ENCODE measurements at regions not wholly inside any gene's neighbourhood (a gene's known extent, or its start where the extent isn't known, plus 50 kb on each side); places are given as distances from the start of the nearest gene placed in this dataset.

DNA sequence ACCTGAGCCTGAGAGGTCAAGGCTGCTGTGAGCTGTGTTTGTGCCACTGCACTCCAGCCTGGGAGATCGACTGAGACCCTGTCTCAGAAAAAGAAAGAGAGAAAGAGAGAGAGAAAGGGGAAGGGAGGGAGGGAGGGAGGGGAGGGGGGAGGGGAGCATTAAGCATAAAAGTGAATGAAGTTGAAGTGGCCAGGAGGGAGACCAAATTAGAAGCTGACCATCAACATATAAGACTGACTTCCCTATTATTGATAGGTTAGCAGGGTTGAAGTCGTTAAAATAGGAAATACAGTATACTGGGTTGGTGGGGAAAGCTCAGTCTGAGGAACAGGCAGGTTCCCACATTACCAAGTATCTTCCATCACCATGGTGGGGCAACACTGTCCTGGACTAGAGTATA lies 117.1 kb upstream of the MKLN1 start:
- Mint-ChIP-seq H3K4me1 (no peaks in the 10 kb centered on the region), H3K27me3 (no peaks in the 10 kb centered on the region), H3K27ac (no peak overlapping the region), H3K4me3 (no peak overlapping the region), H3K9me3 (peaks cover 6% of the 10 kb centered on the region), H3K36me3 (ENCODE audit: low read depth) (no peaks in the 10 kb centered on the region)
- no peak for DNase-seq
- ChIA-PET POLR2A (no interaction called here), CTCF (interaction anchor here (1.9 kb wide), 1 partner anchor 13 kb away, joined by 6 read pairs; no protein-coding TSS in a partner anchor)

DNA sequence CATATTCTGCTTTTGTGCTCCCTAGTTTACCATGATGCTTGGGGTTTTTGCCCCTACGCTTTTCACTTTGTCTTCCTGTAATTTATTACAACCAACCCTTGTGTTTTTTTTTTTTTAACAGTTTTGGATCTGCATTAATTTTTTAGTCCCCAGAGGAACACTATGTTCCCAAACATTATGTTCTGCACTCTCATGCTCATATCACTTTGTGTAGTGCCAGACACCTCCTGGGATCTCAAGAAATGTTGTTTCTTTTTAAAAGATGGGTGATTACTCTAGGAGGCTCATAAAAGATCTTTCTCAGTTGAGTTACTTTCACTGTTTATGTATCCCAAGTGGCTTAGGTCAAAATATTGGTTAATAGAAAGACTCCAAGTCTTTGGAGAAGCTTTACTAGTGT lies 116.2 kb upstream of the MKLN1 start:
- DNase-seq = no peak
- ChIA-PET CTCF (interaction anchor here (1.0 to 1.9 kb wide), 2 partner anchors 12 to 105 kb away, joined by 3 to 6 read pairs; no protein-coding TSS in a partner anchor), POLR2A (no interaction called here)
- Mint-ChIP-seq H3K36me3 (ENCODE audit: low read depth) (no peaks in the 10 kb centered on the region), H3K9me3 (peaks cover 6% of the 10 kb centered on the region), H3K4me3 (no peak overlapping the region), H3K27me3 (no peaks in the 10 kb centered on the region), H3K4me1 (no peaks in the 10 kb centered on the region), H3K27ac (no peak overlapping the region)

DNA sequence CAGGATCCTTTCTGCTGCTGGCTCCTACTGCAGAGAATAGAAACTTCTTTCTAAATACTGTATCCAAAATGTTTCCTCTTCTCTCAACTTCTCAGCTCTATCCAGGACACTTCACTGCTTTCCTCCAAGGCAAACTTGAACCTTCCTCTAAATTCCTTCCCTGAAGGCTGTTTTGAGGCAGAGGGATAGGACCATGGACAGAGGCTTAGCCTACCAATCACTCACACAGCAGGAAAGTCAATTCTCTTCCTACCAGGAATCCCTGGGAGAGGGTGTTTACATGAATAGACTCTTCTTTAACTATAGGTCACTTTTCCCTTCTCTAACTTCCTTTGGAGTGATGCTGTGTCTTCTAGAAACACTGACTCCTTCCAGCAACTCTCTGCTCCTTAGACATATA lies 115.6 kb upstream of the MKLN1 start:
- Mint-ChIP-seq H3K4me1 (no peaks in the 10 kb centered on the region), H3K27ac (no peak overlapping the region), H3K36me3 (ENCODE audit: low read depth) (no peaks in the 10 kb centered on the region), H3K9me3 (peaks cover 6% of the 10 kb centered on the region), H3K4me3 (no peak overlapping the region), H3K27me3 (no peaks in the 10 kb centered on the region)
- ChIA-PET CTCF (interaction anchor here (1.0 to 1.9 kb wide), 2 partner anchors 12 to 106 kb away, joined by 3 to 6 read pairs; no protein-coding TSS in a partner anchor), POLR2A (no interaction called here)
- DNase-seq = no peak

- POLR2A ChIA-PET = no interaction called here
- H3K4me3 Mint-ChIP-seq = no peak overlapping the region
- H3K27me3 Mint-ChIP-seq = no peaks in the 10 kb centered on the region
- H3K9me3 Mint-ChIP-seq = peaks cover 7% of the 10 kb centered on the region
- H3K4me1 Mint-ChIP-seq = peaks cover 15% of the 10 kb centered on the region
- H3K27ac Mint-ChIP-seq = no peak overlapping the region
- H3K36me3 Mint-ChIP-seq (ENCODE audit: low read depth) = peaks cover 4% of the 10 kb centered on the region
- DNase-seq = no peak
- CTCF ChIA-PET = no interaction called here
These were observed 108.9 kb upstream of the MKLN1 start for GRCh38 chr7:131218727-131219128.

DNA sequence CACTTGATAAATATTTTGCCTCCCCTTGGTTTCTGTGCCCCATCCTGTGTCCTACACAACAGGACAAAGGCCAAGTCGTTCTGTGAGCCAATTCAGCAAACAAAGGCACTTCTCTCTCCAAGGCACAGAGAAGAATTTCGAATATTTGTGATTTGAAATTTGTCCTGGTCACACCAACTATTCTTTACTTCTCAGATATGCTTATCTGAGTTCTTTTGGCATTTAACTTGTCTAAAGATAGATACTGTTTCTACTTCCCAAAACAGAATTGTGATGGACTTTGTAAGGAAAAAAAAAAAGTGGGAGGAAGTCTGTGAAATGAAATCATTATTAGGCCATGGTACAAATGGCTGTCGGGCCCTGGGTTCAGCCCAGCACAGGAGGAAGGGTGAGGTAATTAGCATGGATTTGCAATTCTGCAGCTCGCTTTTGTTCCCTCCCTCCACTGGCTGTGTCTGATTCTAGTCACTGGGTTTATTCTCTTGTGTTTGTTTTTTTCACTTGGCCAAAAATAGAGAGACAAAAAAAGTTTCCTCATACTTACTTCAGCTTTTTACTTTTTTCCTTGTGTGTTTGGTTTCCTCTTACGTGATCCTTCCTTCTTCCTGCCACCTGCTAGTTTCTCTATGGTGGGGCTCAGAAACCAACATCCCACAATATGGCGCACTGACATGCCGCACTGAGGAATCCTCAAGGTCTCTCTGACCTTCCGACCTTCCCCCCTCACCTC lies 108.2 kb upstream of the MKLN1 start:
- H3K4me3 Mint-ChIP-seq = no peak overlapping the region
- ChIA-PET POLR2A (no interaction called here), CTCF (no interaction called here)
- peaks cover 4% of the 10 kb centered on the region for H3K36me3 Mint-ChIP-seq (ENCODE audit: low read depth)
- peaks cover 15% of the 10 kb centered on the region for H3K4me1 Mint-ChIP-seq
- no peak overlapping the region for H3K27ac Mint-ChIP-seq
- peaks cover 7% of the 10 kb centered on the region for H3K9me3 Mint-ChIP-seq
- no peak for DNase-seq
- no peaks in the 10 kb centered on the region for H3K27me3 Mint-ChIP-seq

GRCh38 chr7:131221061-131221460 lies 106.6 kb upstream of the MKLN1 start:
- no peaks in the 10 kb centered on the region for H3K27me3 Mint-ChIP-seq
- peaks cover 17% of the 10 kb centered on the region for H3K4me1 Mint-ChIP-seq
- H3K9me3 Mint-ChIP-seq = peaks cover 7% of the 10 kb centered on the region
- H3K36me3 Mint-ChIP-seq (ENCODE audit: low read depth) = peaks cover 4% of the 10 kb centered on the region
- CTCF ChIA-PET = interaction anchor here (2.0 kb wide), 1 partner anchor 17 kb away, joined by 5 read pairs; no protein-coding TSS in a partner anchor
- no peak overlapping the region for H3K27ac Mint-ChIP-seq
- POLR2A ChIA-PET = no interaction called here
- H3K4me3 Mint-ChIP-seq = no peak overlapping the region
- DNase-seq = no peak

DNA sequence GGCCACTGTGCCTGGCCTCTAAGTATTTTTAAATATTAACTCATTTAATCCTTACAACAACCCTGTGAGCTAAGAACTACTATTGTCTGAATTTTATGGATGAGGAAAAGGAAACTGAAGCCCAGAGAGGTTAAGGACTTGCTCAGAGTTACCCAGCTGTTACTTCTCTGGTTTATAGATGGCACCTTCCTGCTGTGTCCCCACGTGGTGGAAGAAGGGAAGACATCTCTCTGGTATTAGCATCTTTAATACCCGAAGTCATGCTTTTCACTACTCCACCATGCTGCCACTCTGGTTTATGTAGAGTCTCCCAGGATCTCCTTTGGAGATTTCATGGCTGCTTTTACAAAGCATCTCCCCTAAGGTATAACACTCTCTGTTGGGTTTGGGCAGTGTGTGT lies 105.5 kb upstream of the MKLN1 start:
- no peak for DNase-seq
- Mint-ChIP-seq H3K36me3 (ENCODE audit: low read depth) (peaks cover 4% of the 10 kb centered on the region), H3K27ac (no peak overlapping the region), H3K9me3 (peaks cover 7% of the 10 kb centered on the region), H3K4me1 (peaks cover 20% of the 10 kb centered on the region), H3K27me3 (no peaks in the 10 kb centered on the region), H3K4me3 (no peak overlapping the region)
- ChIA-PET POLR2A (no interaction called here), CTCF (interaction anchor here (0.6 kb wide), 1 partner anchor 14 kb away, joined by 3 read pairs; no protein-coding TSS in a partner anchor)

DNA sequence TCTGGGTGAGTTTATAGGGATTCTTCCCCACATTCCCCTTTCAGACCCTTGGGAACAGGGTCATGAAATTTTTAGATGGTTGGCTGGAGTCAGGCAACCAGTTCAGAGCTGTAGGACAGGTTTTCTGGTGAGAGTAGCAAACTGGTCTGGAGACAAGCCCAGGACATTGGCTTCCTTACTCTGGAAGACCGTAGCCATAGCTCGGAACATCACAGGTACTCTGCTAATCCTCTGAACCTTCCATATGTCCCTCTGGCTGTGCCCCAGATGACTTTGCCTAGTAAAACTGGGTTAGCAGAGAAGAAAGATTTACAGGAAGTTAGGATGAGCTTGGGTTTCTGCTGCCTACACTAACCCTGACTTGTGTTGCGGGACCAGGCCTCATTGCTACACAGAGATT lies 104.5 kb upstream of the MKLN1 start:
- Mint-ChIP-seq H3K9me3 (peaks cover 7% of the 10 kb centered on the region), H3K4me3 (no peak overlapping the region), H3K4me1 (peaks cover 20% of the 10 kb centered on the region), H3K36me3 (ENCODE audit: low read depth) (peaks cover 4% of the 10 kb centered on the region), H3K27me3 (no peaks in the 10 kb centered on the region), H3K27ac (no peak overlapping the region)
- ChIA-PET CTCF (interaction anchor here (1.2 to 1.7 kb wide), 6 partner anchors 9 to 28 kb away, joined by 3 to 8 read pairs (median 5); no protein-coding TSS in a partner anchor), POLR2A (no interaction called here)
- DNase-seq = no peak

DNA sequence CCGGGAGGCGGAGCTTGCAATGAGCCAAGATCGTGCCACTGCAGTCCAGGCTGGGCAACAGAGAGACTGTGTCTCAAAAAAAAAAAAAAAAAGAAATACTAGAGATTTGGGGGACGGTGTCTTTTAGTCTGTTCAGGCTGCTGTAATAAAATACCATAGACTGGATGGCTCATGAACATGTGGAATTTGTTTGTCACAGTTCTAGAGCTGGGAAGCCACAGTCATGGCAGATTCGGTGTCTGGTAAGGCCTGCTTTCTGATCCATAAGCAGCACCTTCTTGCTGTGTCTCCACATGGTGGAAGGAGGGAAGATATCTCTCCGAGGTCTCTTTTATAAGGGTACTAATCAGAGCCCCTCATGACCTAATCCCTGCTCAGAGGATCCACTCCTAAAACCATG lies 102.7 kb upstream of the MKLN1 start:
- no peak overlapping the region for H3K27ac Mint-ChIP-seq
- CTCF ChIA-PET = no interaction called here

DNA sequence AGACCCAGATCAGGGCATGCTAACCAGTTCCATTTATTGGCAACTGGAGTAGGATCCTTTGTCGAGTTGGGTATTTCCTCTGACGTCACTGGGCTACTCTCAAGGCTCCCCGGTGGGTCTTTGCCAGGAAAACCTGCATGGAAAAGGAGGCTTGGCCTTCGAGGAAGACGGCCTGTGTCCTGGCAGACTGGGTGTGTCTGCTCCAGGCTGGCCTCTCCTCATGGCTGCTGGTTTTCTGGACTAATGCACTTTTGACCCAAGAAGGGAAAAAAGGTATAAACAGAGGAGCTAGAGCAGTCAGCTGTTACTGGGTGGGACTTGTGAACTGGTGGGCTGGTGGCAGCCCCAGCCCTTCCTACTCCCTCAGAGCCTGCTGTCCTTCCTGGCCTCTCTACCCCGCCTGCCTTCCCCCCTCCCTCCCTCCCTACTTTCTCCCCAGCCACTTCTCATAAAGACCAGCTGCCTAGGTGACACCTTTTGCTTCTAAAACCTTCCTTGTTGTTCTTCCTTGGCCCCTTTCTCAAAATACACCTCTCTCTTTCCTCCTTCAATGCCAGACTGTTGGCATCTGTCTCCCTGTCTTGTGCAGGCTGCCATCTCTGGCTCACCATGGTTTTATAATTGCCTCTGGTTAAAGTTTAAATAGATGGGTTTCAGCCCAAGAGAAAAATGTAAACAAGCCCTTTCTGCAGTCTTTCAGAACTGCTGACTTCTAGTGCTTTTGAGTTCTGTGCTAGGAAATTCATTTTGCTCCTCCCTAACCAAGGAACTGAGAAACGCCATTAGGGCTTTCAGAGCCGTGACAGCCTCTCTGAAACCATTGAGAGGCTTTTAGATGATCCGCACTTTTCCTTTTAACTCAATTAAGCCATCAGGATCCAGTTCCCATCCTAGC lies 101.8 kb upstream of the MKLN1 start:
- CTCF ChIA-PET = interaction anchor here (0.6 kb wide), 1 partner anchor 88 kb away, joined by 3 read pairs; no protein-coding TSS in a partner anchor
- Mint-ChIP-seq H3K27ac (no peak overlapping the region), H3K27me3 (no peaks in the 10 kb centered on the region), H3K36me3 (ENCODE audit: low read depth) (no peaks in the 10 kb centered on the region), H3K9me3 (peaks cover 3% of the 10 kb centered on the region), H3K4me1 (peaks cover 20% of the 10 kb centered on the region), H3K4me3 (no peak overlapping the region)
- POLR2A ChIA-PET = no interaction called here
- DNase-seq = no peak

More for the DNA sequence above, 102.7 kb upstream of the MKLN1 start:
- Mint-ChIP-seq H3K36me3 (ENCODE audit: low read depth) (no peaks in the 10 kb centered on the region), H3K27me3 (no peaks in the 10 kb centered on the region), H3K4me1 (peaks cover 16% of the 10 kb centered on the region), H3K4me3 (no peak overlapping the region), H3K9me3 (peaks cover 4% of the 10 kb centered on the region)
- DNase-seq = no peak
- POLR2A ChIA-PET = no interaction called here

GRCh38 chr7:131226514-131226865 lies 101.2 kb upstream of the MKLN1 start:
- CTCF ChIA-PET = interaction anchor here (1.5 kb wide), 1 partner anchor 11 kb away, joined by 4 read pairs; no protein-coding TSS in a partner anchor
- POLR2A ChIA-PET = no interaction called here
- H3K9me3 Mint-ChIP-seq = no peaks in the 10 kb centered on the region
- no peaks in the 10 kb centered on the region for H3K36me3 Mint-ChIP-seq (ENCODE audit: low read depth)
- peaks cover 26% of the 10 kb centered on the region for H3K4me1 Mint-ChIP-seq
- H3K27ac Mint-ChIP-seq = no peak overlapping the region
- no peak for DNase-seq
- H3K27me3 Mint-ChIP-seq = no peaks in the 10 kb centered on the region
- H3K4me3 Mint-ChIP-seq = no peak overlapping the region

DNA sequence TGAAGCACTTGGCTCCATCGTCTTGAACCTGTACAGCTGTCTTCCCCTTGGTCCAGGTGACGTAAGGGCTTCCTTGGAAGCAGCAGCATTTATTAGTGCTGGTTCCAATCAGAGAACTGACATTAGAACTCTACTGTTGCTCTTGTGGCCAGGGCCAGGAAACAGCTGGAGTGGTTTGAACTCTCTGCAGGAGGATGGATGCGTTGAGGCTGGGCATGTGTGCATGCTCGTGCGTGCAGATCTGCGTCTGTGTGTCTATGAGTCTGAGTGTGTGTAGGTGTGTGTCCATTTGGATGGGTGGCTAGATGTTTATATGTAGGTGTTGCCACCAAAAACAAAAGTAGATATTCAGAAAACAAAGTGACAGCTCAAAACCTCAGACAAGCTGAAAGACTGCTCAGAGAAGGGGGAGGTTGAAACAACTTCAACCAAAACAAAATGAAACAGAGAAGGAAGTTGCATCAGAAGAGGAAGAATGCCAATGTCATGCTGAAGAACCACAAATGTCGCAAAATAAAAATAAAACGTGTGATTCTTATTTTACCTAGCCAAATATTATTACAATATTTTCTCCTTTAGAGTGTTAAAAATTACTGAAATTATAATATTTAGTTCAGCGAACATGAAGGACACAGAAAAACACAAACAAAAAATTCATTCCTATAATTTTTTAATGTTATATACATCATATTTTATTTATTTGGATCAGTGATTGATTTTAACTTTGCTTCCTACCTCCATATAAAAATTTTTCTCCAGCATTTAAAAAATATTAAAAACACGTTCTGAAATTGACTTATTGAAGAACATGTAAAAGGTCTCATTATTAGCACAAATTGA lies 96.1 kb upstream of the MKLN1 start:
- H3K36me3 Mint-ChIP-seq (ENCODE audit: low read depth) = no peaks in the 10 kb centered on the region
- peak overlapping the region; percentile 64 for H3K4me3 Mint-ChIP-seq
- H3K4me1 Mint-ChIP-seq = peaks cover 61% of the 10 kb centered on the region
- H3K27me3 Mint-ChIP-seq = no peaks in the 10 kb centered on the region
- peak; percentile 67 for DNase-seq
- ChIA-PET POLR2A (interaction anchor here (0.6 to 0.7 kb wide), 2 partner anchors 103 to 122 kb away, joined by 3 to 6 read pairs; no protein-coding TSS in a partner anchor), CTCF (interaction anchor here (0.6 to 1.8 kb wide), 7 partner anchors 8 to 181 kb away, joined by 3 to 6 read pairs (median 3); no protein-coding TSS in a partner anchor)
- H3K9me3 Mint-ChIP-seq = no peaks in the 10 kb centered on the region
- H3K27ac Mint-ChIP-seq = peak overlapping the region; percentile 91

Data from activated CD4-positive, alpha-beta T cell treated with anti-CD3 and anti-CD28 coated beads, Interleukin-2, amount 10 ng/mL, durations not matched to agents 7 days and 5 days (primary cell).